ENCODE measurements at regions not wholly inside any gene's neighbourhood (a gene's known extent, or its start where the extent isn't known, plus 50 kb on each side); places are given as distances from the start of the nearest gene placed in this dataset.

- DNase-seq: no peak
Measured at GRCh38 chr2:226256237-226256636, 543.4 kb downstream of the IRS1 start.

- no peak for DNase-seq
Measured at GRCh38 chr2:226251661-226252060, 548.0 kb downstream of the IRS1 start.

- no peak for DNase-seq
Measured at GRCh38 chr2:226247289-226248275, 552.0 kb downstream of the IRS1 start.

GRCh38 chr2:226234187-226234586 is 565.4 kb downstream of the IRS1 start:
- DNase-seq: no peak

GRCh38 chr2:226233388-226233787 is 566.2 kb downstream of the IRS1 start:
- DNase-seq: no peak

- DNase-seq: no peak
Measured at GRCh38 chr2:226228080-226228479, 571.5 kb downstream of the IRS1 start.

GRCh38 chr2:226227341-226227740 is 572.3 kb downstream of the IRS1 start:
- no peak for DNase-seq

GRCh38 chr2:226223704-226224103 is 575.9 kb downstream of the IRS1 start:
- no peak for DNase-seq

- DNase-seq: no peak
Measured at GRCh38 chr2:226220511-226220910, 579.1 kb downstream of the IRS1 start.

GRCh38 chr2:226217191-226217590 is 582.4 kb downstream of the IRS1 start:
- DNase-seq: no peak

- no peak for DNase-seq
Measured at GRCh38 chr2:226216575-226216974, 583.0 kb downstream of the IRS1 start.

- DNase-seq: peak; percentile 41
Measured at GRCh38 chr2:226215902-226216503, 583.6 kb downstream of the IRS1 start.

- no peak for DNase-seq
Measured at GRCh38 chr2:226213717-226214116, 585.9 kb downstream of the IRS1 start.

GRCh38 chr2:226211439-226211838 is 588.2 kb downstream of the IRS1 start:
- no peak for DNase-seq

- no peak for DNase-seq
Measured at GRCh38 chr2:226208726-226209125, 590.9 kb downstream of the IRS1 start.

- DNase-seq: no peak
Measured at GRCh38 chr2:226207671-226208070, 591.9 kb downstream of the IRS1 start.

- no peak for DNase-seq
Measured at GRCh38 chr2:226199555-226199954, 600.1 kb downstream of the IRS1 start.

GRCh38 chr2:226198956-226199355 is 600.7 kb downstream of the IRS1 start:
- no peak for DNase-seq

GRCh38 chr2:226190479-226191252 is 609.0 kb downstream of the IRS1 start:
- DNase-seq: no peak

- DNase-seq: no peak
Measured at GRCh38 chr2:226189061-226189460, 610.6 kb downstream of the IRS1 start.

- no peak for DNase-seq
Measured at GRCh38 chr2:226187616-226188015, 612.0 kb downstream of the IRS1 start.

GRCh38 chr2:226187156-226187555 is 612.5 kb downstream of the IRS1 start:
- no peak for DNase-seq

GRCh38 chr2:226185616-226186211 is 613.9 kb downstream of the IRS1 start:
- DNase-seq: no peak
